ENCODE measurements at regions not wholly inside any gene's neighbourhood (a gene's known extent, or its start where the extent isn't known, plus 50 kb on each side); places are given as distances from the start of the nearest gene placed in this dataset.

DNA sequence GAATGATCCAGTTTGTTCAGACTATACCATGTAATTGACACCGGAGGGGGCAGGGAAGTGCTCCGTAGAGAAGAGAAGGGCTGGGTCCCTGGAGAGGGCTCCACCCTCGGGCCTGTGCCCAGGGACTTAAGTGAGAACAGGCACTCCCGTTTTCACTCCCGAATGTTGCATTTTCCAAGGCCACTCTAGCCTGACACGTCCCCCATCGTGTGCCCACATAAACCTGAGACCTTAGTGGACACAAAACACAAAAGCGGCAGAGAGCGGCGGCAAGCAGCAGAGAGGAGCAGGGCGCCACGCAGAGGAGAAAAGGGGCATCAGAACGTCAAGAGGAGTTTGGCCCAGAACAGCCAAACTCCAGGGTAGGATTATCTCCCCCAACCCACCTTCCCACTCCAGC, 1405.1 kb downstream of the GRIK2 start:
- TF ChIP-seq, protein P1, sequence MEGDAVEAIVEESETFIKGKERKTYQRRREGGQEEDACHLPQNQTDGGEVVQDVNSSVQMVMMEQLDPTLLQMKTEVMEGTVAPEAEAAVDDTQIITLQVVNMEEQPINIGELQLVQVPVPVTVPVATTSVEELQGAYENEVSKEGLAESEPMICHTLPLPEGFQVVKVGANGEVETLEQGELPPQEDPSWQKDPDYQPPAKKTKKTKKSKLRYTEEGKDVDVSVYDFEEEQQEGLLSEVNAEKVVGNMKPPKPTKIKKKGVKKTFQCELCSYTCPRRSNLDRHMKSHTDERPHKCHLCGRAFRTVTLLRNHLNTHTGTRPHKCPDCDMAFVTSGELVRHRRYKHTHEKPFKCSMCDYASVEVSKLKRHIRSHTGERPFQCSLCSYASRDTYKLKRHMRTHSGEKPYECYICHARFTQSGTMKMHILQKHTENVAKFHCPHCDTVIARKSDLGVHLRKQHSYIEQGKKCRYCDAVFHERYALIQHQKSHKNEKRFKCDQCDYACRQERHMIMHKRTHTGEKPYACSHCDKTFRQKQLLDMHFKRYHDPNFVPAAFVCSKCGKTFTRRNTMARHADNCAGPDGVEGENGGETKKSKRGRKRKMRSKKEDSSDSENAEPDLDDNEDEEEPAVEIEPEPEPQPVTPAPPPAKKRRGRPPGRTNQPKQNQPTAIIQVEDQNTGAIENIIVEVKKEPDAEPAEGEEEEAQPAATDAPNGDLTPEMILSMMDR (IDR thresholded peaks at IDR 0.05; ENCODE audit: extremely low read depth in 1 of 2, insufficient read depth in 1 of 2, low read depth in 1 of 2, low read length in 2 of 2) = no peak
- TF ChIP-seq MYC (IDR thresholded peaks at IDR 0.05; ENCODE audit: low read depth, low read length) = no peak
- no peak for TF ChIP-seq EZH2 (IDR thresholded peaks at IDR 0.05; ENCODE audit: borderline replicate concordance, low read depth, low read length, severe bottlenecking)
- TF ChIP-seq POLR2A (IDR thresholded peaks at IDR 0.05; ENCODE audit: low read depth, low read length) = no peak
- no peak for TF ChIP-seq POLR2AphosphoS5 (IDR thresholded peaks at IDR 0.05; ENCODE audit: insufficient read depth, low read depth, low read length)
- no peak for TF ChIP-seq JUN (IDR thresholded peaks at IDR 0.05; ENCODE audit: borderline replicate concordance, insufficient read depth, insufficient read length, low read depth)
- TF ChIP-seq, protein P2, sequence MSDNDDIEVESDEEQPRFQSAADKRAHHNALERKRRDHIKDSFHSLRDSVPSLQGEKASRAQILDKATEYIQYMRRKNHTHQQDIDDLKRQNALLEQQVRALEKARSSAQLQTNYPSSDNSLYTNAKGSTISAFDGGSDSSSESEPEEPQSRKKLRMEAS (IDR thresholded peaks at IDR 0.05; ENCODE audit: insufficient read depth, insufficient read length) = no peak
- no peak for TF ChIP-seq GATA2 (IDR thresholded peaks at IDR 0.05; ENCODE audit: insufficient read depth, insufficient read length, low read depth, low read length)
- no peak for TF ChIP-seq FOS (IDR thresholded peaks at IDR 0.05; ENCODE audit: borderline replicate concordance, insufficient read depth, low read length)

Data from endothelial cell of umbilical vein (primary cell).